ENCODE measurements at regions not wholly inside any gene's neighbourhood (a gene's known extent, or its start where the extent isn't known, plus 50 kb on each side); places are given as distances from the start of the nearest gene placed in this dataset.

DNA sequence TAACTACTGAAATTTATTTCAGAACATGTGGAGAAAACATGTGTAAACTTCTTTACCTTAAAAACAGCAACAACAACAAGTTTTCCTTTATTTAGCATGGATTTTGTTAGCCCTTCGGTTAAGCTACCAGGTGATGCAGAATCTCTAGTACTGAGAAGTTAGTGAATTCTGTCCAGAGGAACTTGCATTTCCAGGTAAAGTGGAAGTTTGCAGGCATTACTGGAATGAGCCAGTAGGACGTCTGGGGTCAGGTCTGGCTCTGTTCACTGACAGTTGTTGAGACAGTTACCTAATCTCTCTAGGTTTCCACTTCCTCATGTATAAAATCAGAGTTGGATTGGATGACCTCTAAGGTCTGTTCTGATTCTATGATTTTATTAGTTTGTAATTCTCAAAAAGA, 244.3 kb downstream of the OLFM4 start:
- H3K4me1 ChIP-seq (ENCODE audit: control insufficient read depth, extremely low read depth, insufficient read depth, low read length) = no peaks in the 10 kb centered on the region
- no peaks in the 10 kb centered on the region for H3K27me3 ChIP-seq (ENCODE audit: control insufficient read depth, extremely low read depth, insufficient read depth, low read length)
- no peak overlapping the region for H2AFZ ChIP-seq (ENCODE audit: control insufficient read depth, low read length)
- no peak for DNase-seq (ENCODE audit: low read depth, low spot score)
- FAIRE-seq = no peak
- no peaks in the 10 kb centered on the region for H3K9me3 ChIP-seq (ENCODE audit: control insufficient read depth, low read depth, low read length)
- dilution Hi-C loops (cut with MboI; ENCODE audit: extremely low pct_ligation_motif_present, low sequenced_read_pairs) = no loop called here
- H3K36me3 ChIP-seq (ENCODE audit: control insufficient read depth in 2 of 2, extremely low read depth in 1 of 2, insufficient read depth in 2 of 2, low read length in 2 of 2) = no peaks in the 10 kb centered on the region
- TF ChIP-seq EZH2 (IDR thresholded peaks at IDR 0.05; ENCODE audit: low read length) = no peak
- TF ChIP-seq, protein P1, sequence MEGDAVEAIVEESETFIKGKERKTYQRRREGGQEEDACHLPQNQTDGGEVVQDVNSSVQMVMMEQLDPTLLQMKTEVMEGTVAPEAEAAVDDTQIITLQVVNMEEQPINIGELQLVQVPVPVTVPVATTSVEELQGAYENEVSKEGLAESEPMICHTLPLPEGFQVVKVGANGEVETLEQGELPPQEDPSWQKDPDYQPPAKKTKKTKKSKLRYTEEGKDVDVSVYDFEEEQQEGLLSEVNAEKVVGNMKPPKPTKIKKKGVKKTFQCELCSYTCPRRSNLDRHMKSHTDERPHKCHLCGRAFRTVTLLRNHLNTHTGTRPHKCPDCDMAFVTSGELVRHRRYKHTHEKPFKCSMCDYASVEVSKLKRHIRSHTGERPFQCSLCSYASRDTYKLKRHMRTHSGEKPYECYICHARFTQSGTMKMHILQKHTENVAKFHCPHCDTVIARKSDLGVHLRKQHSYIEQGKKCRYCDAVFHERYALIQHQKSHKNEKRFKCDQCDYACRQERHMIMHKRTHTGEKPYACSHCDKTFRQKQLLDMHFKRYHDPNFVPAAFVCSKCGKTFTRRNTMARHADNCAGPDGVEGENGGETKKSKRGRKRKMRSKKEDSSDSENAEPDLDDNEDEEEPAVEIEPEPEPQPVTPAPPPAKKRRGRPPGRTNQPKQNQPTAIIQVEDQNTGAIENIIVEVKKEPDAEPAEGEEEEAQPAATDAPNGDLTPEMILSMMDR (optimal IDR thresholded peaks at IDR 0.05 in 1 of 3, IDR thresholded peaks at IDR 0.05 in 1 of 3, conservative IDR thresholded peaks at IDR 0.05 in 1 of 3; ENCODE audit: extremely low read depth in 1 of 3, insufficient read depth in 2 of 3, low read length in 3 of 3) = no peak
- H3K9ac ChIP-seq (ENCODE audit: control insufficient read depth, extremely low read depth, insufficient read depth, low read length) = no peak overlapping the region
- no peak overlapping the region for H3K4me3 ChIP-seq (ENCODE audit: control insufficient read depth in 2 of 3, extremely low read depth in 1 of 3, insufficient read depth in 2 of 3, low read depth in 1 of 3, low read length in 3 of 3)
- no peak overlapping the region for H3K4me2 ChIP-seq (ENCODE audit: control insufficient read depth, extremely low read depth, insufficient read depth, low read depth, low read length)
- H4K20me1 ChIP-seq (ENCODE audit: control insufficient read depth, extremely low read depth, insufficient read depth, low read length) = no peaks in the 10 kb centered on the region
- H3K9me1 ChIP-seq (ENCODE audit: control insufficient read depth, extremely low read depth, insufficient read depth, low read length) = no peaks in the 10 kb centered on the region
- H3K79me2 ChIP-seq (ENCODE audit: control insufficient read depth, insufficient read depth, low read length) = no peaks in the 10 kb centered on the region
- H3K27ac ChIP-seq (ENCODE audit: control insufficient read depth, insufficient read depth, low read length) = no peak overlapping the region

DNA sequence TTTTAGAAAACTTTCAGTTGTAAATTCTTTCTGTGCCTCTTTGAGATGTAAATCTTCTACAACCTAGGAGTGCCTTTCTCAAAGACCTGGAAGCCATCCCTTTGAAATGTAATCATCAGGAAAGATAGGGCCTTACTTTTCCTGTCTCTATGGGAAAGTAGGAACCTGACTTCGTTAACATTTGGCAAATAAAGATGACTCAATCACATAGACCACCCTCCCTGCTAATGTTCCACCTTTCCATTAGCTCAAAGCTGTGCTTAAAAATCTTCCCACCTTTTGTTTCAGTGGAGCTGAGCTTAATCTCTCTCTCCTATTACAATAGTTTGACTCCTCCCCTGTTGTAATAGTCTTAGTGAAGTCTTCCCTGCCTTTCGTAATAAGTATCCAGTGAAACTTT, 247.7 kb downstream of the OLFM4 start:
- Histone ChIP-seq H2AFZ (ENCODE audit: control insufficient read depth, low read length) (no peak overlapping the region), H3K4me1 (ENCODE audit: control insufficient read depth, extremely low read depth, insufficient read depth, low read length) (no peaks in the 10 kb centered on the region), H3K4me2 (ENCODE audit: control insufficient read depth, extremely low read depth, insufficient read depth, low read depth, low read length) (no peak overlapping the region), H3K79me2 (ENCODE audit: control insufficient read depth, insufficient read depth, low read length) (no peaks in the 10 kb centered on the region), H3K9me1 (ENCODE audit: control insufficient read depth, extremely low read depth, insufficient read depth, low read length) (no peaks in the 10 kb centered on the region), H3K36me3 (ENCODE audit: control insufficient read depth in 2 of 2, extremely low read depth in 1 of 2, insufficient read depth in 2 of 2, low read length in 2 of 2) (no peaks in the 10 kb centered on the region), H3K4me3 (ENCODE audit: control insufficient read depth in 2 of 3, extremely low read depth in 1 of 3, insufficient read depth in 2 of 3, low read depth in 1 of 3, low read length in 3 of 3) (no peak overlapping the region), H4K20me1 (ENCODE audit: control insufficient read depth, extremely low read depth, insufficient read depth, low read length) (no peaks in the 10 kb centered on the region), H3K9ac (ENCODE audit: control insufficient read depth, extremely low read depth, insufficient read depth, low read length) (no peak overlapping the region), H3K9me3 (ENCODE audit: control insufficient read depth, low read depth, low read length) (no peaks in the 10 kb centered on the region), H3K27ac (ENCODE audit: control insufficient read depth, insufficient read depth, low read length) (no peak overlapping the region), H3K27me3 (ENCODE audit: control insufficient read depth, extremely low read depth, insufficient read depth, low read length) (no peaks in the 10 kb centered on the region)
- dilution Hi-C loops (cut with MboI; ENCODE audit: extremely low pct_ligation_motif_present, low sequenced_read_pairs) = no loop called here
- no peak for DNase-seq (ENCODE audit: low read depth, low spot score)
- no peak for FAIRE-seq
- TF ChIP-seq, protein P1 (optimal IDR thresholded peaks at IDR 0.05 in 1 of 3, IDR thresholded peaks at IDR 0.05 in 1 of 3, conservative IDR thresholded peaks at IDR 0.05 in 1 of 3; ENCODE audit: extremely low read depth in 1 of 3, insufficient read depth in 2 of 3, low read length in 3 of 3) = no peak
- TF ChIP-seq EZH2 (IDR thresholded peaks at IDR 0.05; ENCODE audit: low read length) = no peak
